ENCODE measurements at regions not wholly inside any gene's neighbourhood (a gene's known extent, or its start where the extent isn't known, plus 50 kb on each side); places are given as distances from the start of the nearest gene placed in this dataset.

DNA sequence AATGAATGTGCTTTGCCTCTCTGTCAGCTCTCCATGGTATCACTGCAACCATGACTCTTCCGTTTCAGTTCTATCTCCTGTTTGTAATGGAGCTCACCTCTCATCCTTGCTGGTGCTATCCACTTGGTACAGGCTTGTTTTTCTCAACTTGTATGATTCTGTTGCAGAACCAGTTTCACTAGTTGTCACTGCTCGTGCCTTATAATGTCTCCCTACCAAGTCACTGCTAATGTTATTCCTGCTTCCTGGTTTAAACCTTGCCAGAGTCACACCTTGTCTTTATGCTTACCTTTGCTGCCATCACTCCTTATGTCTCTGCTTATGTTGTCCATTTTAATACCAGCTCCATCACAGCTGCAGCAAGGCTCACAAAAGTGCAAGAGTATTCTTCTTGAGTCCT is 1191.0 kb upstream of the LRRTM1 start:
- TF ChIP-seq, protein P1, sequence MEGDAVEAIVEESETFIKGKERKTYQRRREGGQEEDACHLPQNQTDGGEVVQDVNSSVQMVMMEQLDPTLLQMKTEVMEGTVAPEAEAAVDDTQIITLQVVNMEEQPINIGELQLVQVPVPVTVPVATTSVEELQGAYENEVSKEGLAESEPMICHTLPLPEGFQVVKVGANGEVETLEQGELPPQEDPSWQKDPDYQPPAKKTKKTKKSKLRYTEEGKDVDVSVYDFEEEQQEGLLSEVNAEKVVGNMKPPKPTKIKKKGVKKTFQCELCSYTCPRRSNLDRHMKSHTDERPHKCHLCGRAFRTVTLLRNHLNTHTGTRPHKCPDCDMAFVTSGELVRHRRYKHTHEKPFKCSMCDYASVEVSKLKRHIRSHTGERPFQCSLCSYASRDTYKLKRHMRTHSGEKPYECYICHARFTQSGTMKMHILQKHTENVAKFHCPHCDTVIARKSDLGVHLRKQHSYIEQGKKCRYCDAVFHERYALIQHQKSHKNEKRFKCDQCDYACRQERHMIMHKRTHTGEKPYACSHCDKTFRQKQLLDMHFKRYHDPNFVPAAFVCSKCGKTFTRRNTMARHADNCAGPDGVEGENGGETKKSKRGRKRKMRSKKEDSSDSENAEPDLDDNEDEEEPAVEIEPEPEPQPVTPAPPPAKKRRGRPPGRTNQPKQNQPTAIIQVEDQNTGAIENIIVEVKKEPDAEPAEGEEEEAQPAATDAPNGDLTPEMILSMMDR (IDR thresholded peaks at IDR 0.05; ENCODE audit: low read depth, low read length, poor library complexity, severe bottlenecking): no peak
- TF ChIP-seq EZH2phosphoT487 (IDR thresholded peaks at IDR 0.05; ENCODE audit: borderline replicate concordance, low read length): no peak

All from DOHH2 (cell line).